Endodermal cell (in vitro differentiated cells): ENCODE measurements at regions not wholly inside any gene's neighbourhood (a gene's known extent, or its start where the extent isn't known, plus 50 kb on each side); places are given as distances from the start of the nearest gene placed in this dataset.

Source experiments
- DNase-seq: peaks from one replicate; pipeline ENCODE4 v3.0.0-alpha.2; 2017
- H3K27ac ChIP-seq: 2 replicates; pipeline ENCODE4 v1.5.1; 2013; ENCODE audit warnings: mild to moderate bottlenecking, low read depth, low read length, moderate library complexity
- H3K27me3 ChIP-seq: 2 replicates; pipeline ENCODE4 v1.6.1; 2013; ENCODE audit warnings: mild to moderate bottlenecking, low read length, moderate library complexity; ENCODE audit not compliant: insufficient read depth, control insufficient read depth, poor library complexity, severe bottlenecking
- H3K36me3 ChIP-seq: 2 replicates; pipeline ENCODE4 v1.7.0; 2013; ENCODE audit warnings: mild to moderate bottlenecking, low read length, moderate library complexity; ENCODE audit not compliant: control insufficient read depth, insufficient read depth
- H3K4me1 ChIP-seq: one replicate; pipeline ENCODE4 v1.7.0; 2013; ENCODE audit warnings: low read length; ENCODE audit not compliant: control insufficient read depth, insufficient read depth
- H3K4me3 ChIP-seq: 2 replicates; pipeline ENCODE4 v1.5.1; 2013; ENCODE audit warnings: mild to moderate bottlenecking, low read length, moderate library complexity
- H3K9ac ChIP-seq: 2 replicates; pipeline ENCODE4 v1.6.1; 2013; ENCODE audit warnings: mild to moderate bottlenecking, low read length, moderate library complexity; ENCODE audit not compliant: poor library complexity, severe bottlenecking; ENCODE audit errors: extremely low read depth
- H3K9me3 ChIP-seq: 2 replicates; pipeline ENCODE4 v1.6.1; 2013; ENCODE audit warnings: mild to moderate bottlenecking, low read length, moderate library complexity; ENCODE audit not compliant: control insufficient read depth
- H3K27ac Mint-ChIP-seq: 2 replicates; pipeline ENCODE4 v1.8.0; 2020; ENCODE audit warnings: mixed read lengths
- H3K27me3 Mint-ChIP-seq: 2 replicates; pipeline ENCODE4 v1.8.0; 2021; ENCODE audit warnings: mild to moderate bottlenecking, mixed read lengths; ENCODE audit not compliant: insufficient read depth
- H3K36me3 Mint-ChIP-seq: 2 replicates; pipeline ENCODE4 v1.8.0; 2020; ENCODE audit warnings: low read depth, mixed read lengths
- H3K4me1 Mint-ChIP-seq: 2 replicates; pipeline ENCODE4 v1.8.0; 2020; ENCODE audit warnings: mixed read lengths
- H3K4me3 Mint-ChIP-seq: 2 replicates; pipeline ENCODE4 v1.8.0; 2020; ENCODE audit warnings: mild to moderate bottlenecking, moderate library complexity, mixed read lengths
- H3K9me3 Mint-ChIP-seq: 2 replicates; pipeline ENCODE4 v1.8.0; 2020; ENCODE audit warnings: mild to moderate bottlenecking, mixed read lengths
- CTCF ChIP-seq: fragments of 200-600 bp; sonication (generic); conservative IDR thresholded peaks from 2 replicates; pipeline ENCODE4 v1.5.0; 2021; ENCODE audit warnings: antibody characterized with exemption, mild to moderate bottlenecking
- WGBS, 2 experiments: methylation state at CpG; one replicate each; pipeline versions ENCODE4 v1.1.5 to v1.1.7; 2013; ENCODE audit warnings: missing lambda C conversion rate in 2 of 2, mixed read lengths in 1 of 2; ENCODE audit not compliant: insufficient coverage in 1 of 2, insufficient read length in 1 of 2; 5-methylcytosine and 5-hydroxymethylcytosine counted together

- Mint-ChIP-seq H3K4me3 (peak overlapping the region; percentile 22), H3K27ac (peak overlapping the region; percentile 42), H3K27me3 (no peaks in the 10 kb centered on the region), H3K36me3 (no peaks in the 10 kb centered on the region), H3K4me1 (peaks cover 28% of the 10 kb centered on the region), H3K9me3 (no peaks in the 10 kb centered on the region)
- no peak for DNase-seq
- Histone ChIP-seq H3K4me1 (peaks cover 7% of the 10 kb centered on the region), H3K9ac (no peak overlapping the region), H3K27ac (no peak overlapping the region), H3K4me3 (no peak overlapping the region), H3K36me3 (no peaks in the 10 kb centered on the region), H3K27me3 (no peaks in the 10 kb centered on the region), H3K9me3 (no peaks in the 10 kb centered on the region)
- TF ChIP-seq CTCF: no peak
- 68 to 80% methylated on average over 3 to 9 of the region's 9 CpGs for WGBS, 2 experiments
Observed at GRCh38 chr3:188003188-188004171, 150.5 kb upstream of the LPP start.

GRCh38 chr3:188006726-188007393 lies 147.1 kb upstream of the LPP start:
- DNase-seq: no peak
- H3K4me3 ChIP-seq: no peak overlapping the region
- peaks cover 10% of the 10 kb centered on the region for H3K9me3 ChIP-seq
- no peak overlapping the region for H3K27ac Mint-ChIP-seq
- H3K27me3 Mint-ChIP-seq: peaks cover 3% of the 10 kb centered on the region
- H3K36me3 ChIP-seq: no peaks in the 10 kb centered on the region
- H3K4me1 ChIP-seq: peaks cover 7% of the 10 kb centered on the region
- H3K9ac ChIP-seq: no peak overlapping the region
- no peak overlapping the region for H3K4me3 Mint-ChIP-seq
- H3K27me3 ChIP-seq: no peaks in the 10 kb centered on the region
- H3K36me3 Mint-ChIP-seq: no peaks in the 10 kb centered on the region
- H3K9me3 Mint-ChIP-seq: peaks cover 18% of the 10 kb centered on the region
- H3K4me1 Mint-ChIP-seq: peaks cover 23% of the 10 kb centered on the region
- no peak for TF ChIP-seq CTCF
- 95 to 99% methylated on average over 11 to 17 of the region's 17 CpGs for WGBS, 2 experiments
- H3K27ac ChIP-seq: no peak overlapping the region

GRCh38 chr3:188007897-188008296 lies 146.1 kb upstream of the LPP start:
- Mint-ChIP-seq H3K9me3 (peaks cover 18% of the 10 kb centered on the region), H3K36me3 (no peaks in the 10 kb centered on the region), H3K27ac (no peak overlapping the region), H3K4me1 (peaks cover 18% of the 10 kb centered on the region), H3K4me3 (no peak overlapping the region), H3K27me3 (peaks cover 3% of the 10 kb centered on the region)
- Histone ChIP-seq H3K9ac (no peak overlapping the region), H3K9me3 (peaks cover 12% of the 10 kb centered on the region), H3K4me3 (no peak overlapping the region), H3K27ac (no peak overlapping the region), H3K36me3 (no peaks in the 10 kb centered on the region), H3K4me1 (peaks cover 7% of the 10 kb centered on the region), H3K27me3 (no peaks in the 10 kb centered on the region)
- 88 to 89% methylated on average over 4 to 6 of the region's 6 CpGs for WGBS, 2 experiments
- TF ChIP-seq CTCF: no peak
- no peak for DNase-seq
